WTC11 (cell line): ENCODE measurements at regions not wholly inside any gene's neighbourhood (a gene's known extent, or its start where the extent isn't known, plus 50 kb on each side); places are given as distances from the start of the nearest gene placed in this dataset.

ENCODE experiments used
- ATAC-seq: fragments of 200-7000 bp; cut with Tn5 transposase; 2 replicates; pipeline ENCODE4 v1.10.0; 2021; ENCODE audit warnings: mild to moderate bottlenecking, moderate library complexity
- CTCF ChIA-PET: fragments of 300-600 bp; sonication (Branson Sonifier 250); formaldehyde crosslinking; loops from one replicate; lab custom pipeline; 2021; ENCODE audit warnings: antibody characterized with exemption; lab: Charles Lee
- POLR2A ChIA-PET: fragments of 350-600 bp; sonication (Branson Sonifier 250); formaldehyde crosslinking; loops from one replicate; lab custom pipeline; 2021; ENCODE audit warnings: antibody characterized with exemption; lab: Charles Lee
- DNase-seq: peaks from one replicate; pipeline ENCODE4 v3.0.0; 2021; ENCODE audit warnings: low spot score
- H3K27ac Mint-ChIP-seq: 2 replicates; pipeline ENCODE4 v1.8.0; 2021; ENCODE audit warnings: mixed read lengths
- H3K27me3 Mint-ChIP-seq: 2 replicates; pipeline ENCODE4 v1.8.0; 2021; ENCODE audit warnings: low read depth, mild to moderate bottlenecking, moderate library complexity, mixed read lengths
- H3K36me3 Mint-ChIP-seq: 2 replicates; pipeline ENCODE4 v1.8.0; 2021; ENCODE audit warnings: mixed read lengths
- H3K4me1 Mint-ChIP-seq: 2 replicates; pipeline ENCODE4 v1.8.0; 2022; ENCODE audit warnings: mixed read lengths
- H3K4me3 Mint-ChIP-seq: 2 replicates; pipeline ENCODE4 v1.8.0; 2021; ENCODE audit warnings: mild to moderate bottlenecking, moderate library complexity, mixed read lengths
- H3K9me3 Mint-ChIP-seq: 2 replicates; pipeline ENCODE4 v1.8.0; 2021; ENCODE audit warnings: mixed read lengths
- ATF2 ChIP-seq: sonication (generic); formaldehyde crosslinking; IDR thresholded peaks from 2 replicates; pipeline ENCODE4 v1.8.1; 2022; ENCODE audit warnings: low read depth, missing genetic modification reagents, borderline replicate concordance
- ETV6 ChIP-seq: sonication (generic); formaldehyde crosslinking; IDR thresholded peaks from 2 replicates; pipeline ENCODE4 v1.8.1; 2022; ENCODE audit warnings: mild to moderate bottlenecking, missing genetic modification reagents
- GABPB1 ChIP-seq: sonication (generic); formaldehyde crosslinking; IDR thresholded peaks from 2 replicates; pipeline ENCODE4 v1.8.1; 2023; ENCODE audit warnings: mild to moderate bottlenecking, missing genetic modification reagents
- HMGXB4 ChIP-seq: sonication (generic); formaldehyde crosslinking; IDR thresholded peaks from 2 replicates; pipeline ENCODE4 v1.8.1; 2023; ENCODE audit warnings: mild to moderate bottlenecking, moderate library complexity, missing genetic modification reagents
- KAT7 ChIP-seq: sonication (generic); formaldehyde crosslinking; IDR thresholded peaks from 2 replicates; pipeline ENCODE4 v1.8.1; 2023; ENCODE audit warnings: missing genetic modification reagents, mild to moderate bottlenecking, borderline replicate concordance
- NR1H2 ChIP-seq: sonication (generic); formaldehyde crosslinking; IDR thresholded peaks from 2 replicates; pipeline ENCODE4 v1.9.0; 2021; ENCODE audit warnings: mild to moderate bottlenecking, moderate library complexity, missing genetic modification reagents
- PRDM15 ChIP-seq: sonication (generic); formaldehyde crosslinking; IDR thresholded peaks from 2 replicates; pipeline ENCODE4 v1.8.0; 2022; ENCODE audit warnings: missing genetic modification reagents
- SMAD3 ChIP-seq: sonication (generic); formaldehyde crosslinking; IDR thresholded peaks from 2 replicates; pipeline ENCODE4 v1.8.0; 2022; ENCODE audit warnings: missing genetic modification reagents, mild to moderate bottlenecking, borderline replicate concordance
- SOX15 ChIP-seq: fragments of 250-450 bp; sonication (Bioruptor Pico); IDR thresholded peaks from 2 replicates; pipeline ENCODE4 v1.9.0; 2021; ENCODE audit warnings: mild to moderate bottlenecking
- USF1 ChIP-seq: sonication (generic); formaldehyde crosslinking; IDR thresholded peaks from 2 replicates; pipeline ENCODE4 v1.8.0; 2022; ENCODE audit warnings: mild to moderate bottlenecking, missing genetic modification reagents
- ZNF281 ChIP-seq: sonication (generic); formaldehyde crosslinking; IDR thresholded peaks from 2 replicates; pipeline ENCODE4 v1.8.0; 2023; ENCODE audit warnings: mild to moderate bottlenecking, missing genetic modification reagents
- ZNF423 ChIP-seq: fragments of 250-450 bp; sonication (Bioruptor Pico); IDR thresholded peaks from 2 replicates; pipeline ENCODE4 v2.1.2; 2022; ENCODE audit warnings: mild to moderate bottlenecking, moderate library complexity
- ZNF532 ChIP-seq: fragments of 250-450 bp; sonication (Bioruptor Pico); IDR thresholded peaks from 2 replicates; pipeline ENCODE4 v1.9.0; 2021; ENCODE audit warnings: mild to moderate bottlenecking, borderline replicate concordance
- TF ChIP-seq, protein P1 (sequence below): fragments of 200-600 bp; IDR thresholded peaks from 2 replicates; pipeline ENCODE4 v1.8.0; 2022; ENCODE audit warnings: antibody characterized with exemption
- TF ChIP-seq, protein P2 (sequence below): sonication (generic); formaldehyde crosslinking; IDR thresholded peaks from 2 replicates; pipeline ENCODE4 v1.8.0; 2022; ENCODE audit warnings: mild to moderate bottlenecking, missing genetic modification reagents

DNA sequence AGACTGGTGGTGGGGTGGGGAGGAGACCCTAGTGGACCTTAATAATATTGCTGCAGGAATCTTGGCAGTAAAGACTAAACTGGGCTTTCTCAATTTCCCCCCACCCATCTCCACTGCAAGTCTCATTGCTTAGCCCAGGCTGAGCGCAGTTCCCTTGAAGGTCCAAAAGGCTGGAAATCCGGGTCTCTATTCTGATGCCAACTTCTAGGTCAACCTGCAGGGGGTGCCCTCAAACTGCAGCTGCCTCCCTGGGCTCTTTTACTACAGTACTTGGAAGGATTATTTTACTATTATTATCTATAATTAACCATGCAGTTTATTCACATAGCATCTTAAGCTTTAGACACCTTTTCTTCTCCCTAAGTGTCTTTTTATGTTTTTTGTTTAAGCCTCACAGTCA, 85.4 kb upstream of the WARS2 start:
- no peaks in the 10 kb centered on the region for H3K36me3 Mint-ChIP-seq
- no peak overlapping the region for H3K4me3 Mint-ChIP-seq
- TF ChIP-seq GABPB1, result no peak
- TF ChIP-seq, protein P1, sequence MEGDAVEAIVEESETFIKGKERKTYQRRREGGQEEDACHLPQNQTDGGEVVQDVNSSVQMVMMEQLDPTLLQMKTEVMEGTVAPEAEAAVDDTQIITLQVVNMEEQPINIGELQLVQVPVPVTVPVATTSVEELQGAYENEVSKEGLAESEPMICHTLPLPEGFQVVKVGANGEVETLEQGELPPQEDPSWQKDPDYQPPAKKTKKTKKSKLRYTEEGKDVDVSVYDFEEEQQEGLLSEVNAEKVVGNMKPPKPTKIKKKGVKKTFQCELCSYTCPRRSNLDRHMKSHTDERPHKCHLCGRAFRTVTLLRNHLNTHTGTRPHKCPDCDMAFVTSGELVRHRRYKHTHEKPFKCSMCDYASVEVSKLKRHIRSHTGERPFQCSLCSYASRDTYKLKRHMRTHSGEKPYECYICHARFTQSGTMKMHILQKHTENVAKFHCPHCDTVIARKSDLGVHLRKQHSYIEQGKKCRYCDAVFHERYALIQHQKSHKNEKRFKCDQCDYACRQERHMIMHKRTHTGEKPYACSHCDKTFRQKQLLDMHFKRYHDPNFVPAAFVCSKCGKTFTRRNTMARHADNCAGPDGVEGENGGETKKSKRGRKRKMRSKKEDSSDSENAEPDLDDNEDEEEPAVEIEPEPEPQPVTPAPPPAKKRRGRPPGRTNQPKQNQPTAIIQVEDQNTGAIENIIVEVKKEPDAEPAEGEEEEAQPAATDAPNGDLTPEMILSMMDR, result peak; percentile 50; the same call in 1 of the 2 replicates
- peaks cover 13% of the 10 kb centered on the region for H3K4me1 Mint-ChIP-seq
- H3K27ac Mint-ChIP-seq, result no peak overlapping the region
- ChIA-PET CTCF (interaction anchor here (1.4 to 8.7 kb wide), 3 partner anchors 28 to 50 kb away, joined by 3 to 53 read pairs (median 4); no protein-coding TSS in a partner anchor), POLR2A (no interaction called here)
- DNase-seq (peak; percentile 39), ATAC-seq (peak; percentile 86)
- H3K9me3 Mint-ChIP-seq, result no peaks in the 10 kb centered on the region
- no peaks in the 10 kb centered on the region for H3K27me3 Mint-ChIP-seq

DNA sequence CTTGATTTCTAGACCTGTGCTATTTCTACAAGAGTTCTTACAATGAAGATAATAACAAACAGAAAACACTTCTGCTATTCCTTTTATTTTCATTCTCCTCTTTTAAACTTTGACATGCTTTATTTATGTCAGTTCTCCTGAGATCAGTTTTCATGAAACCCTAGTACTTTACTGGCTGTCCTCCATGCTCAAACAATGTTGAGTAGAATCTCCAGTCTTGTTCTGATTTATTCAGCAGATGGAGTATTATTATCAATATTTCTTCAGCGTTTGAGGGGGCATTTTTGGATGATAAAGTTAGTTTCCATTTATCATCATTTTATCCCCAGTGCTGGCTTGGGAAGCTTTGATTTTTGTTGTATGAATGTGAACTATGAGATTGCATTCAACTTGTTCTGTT, 85.9 kb upstream of the WARS2 start:
- ChIA-PET POLR2A (no interaction called here), CTCF (interaction anchor here (0.8 to 8.7 kb wide), 4 partner anchors 11 to 50 kb away, joined by 3 to 53 read pairs (median 4); no protein-coding TSS in a partner anchor)
- DNase-seq, result no peak
- no peaks in the 10 kb centered on the region for H3K27me3 Mint-ChIP-seq
- no peak overlapping the region for H3K4me3 Mint-ChIP-seq
- H3K4me1 Mint-ChIP-seq, result peaks cover 13% of the 10 kb centered on the region
- H3K36me3 Mint-ChIP-seq, result no peaks in the 10 kb centered on the region
- ATAC-seq, result no peak
- H3K9me3 Mint-ChIP-seq, result no peaks in the 10 kb centered on the region
- H3K27ac Mint-ChIP-seq, result no peak overlapping the region
- TF ChIP-seq SOX15 (no peak), PRDM15 (CRISPR knock-in tag) (no peak), ATF2 (no peak), ZNF281 (no peak), KAT7 (no peak), SMAD3 (CRISPR knock-in tag) (no peak), USF1 (CRISPR knock-in tag) (no peak), ETV6 (CRISPR knock-in tag) (no peak), ZNF532 (CRISPR knock-in tag) (no peak), ZNF423 (CRISPR knock-in tag) (no peak), NR1H2 (CRISPR knock-in tag) (no peak), HMGXB4 (CRISPR knock-in tag) (no peak)
- TF ChIP-seq, protein P2, sequence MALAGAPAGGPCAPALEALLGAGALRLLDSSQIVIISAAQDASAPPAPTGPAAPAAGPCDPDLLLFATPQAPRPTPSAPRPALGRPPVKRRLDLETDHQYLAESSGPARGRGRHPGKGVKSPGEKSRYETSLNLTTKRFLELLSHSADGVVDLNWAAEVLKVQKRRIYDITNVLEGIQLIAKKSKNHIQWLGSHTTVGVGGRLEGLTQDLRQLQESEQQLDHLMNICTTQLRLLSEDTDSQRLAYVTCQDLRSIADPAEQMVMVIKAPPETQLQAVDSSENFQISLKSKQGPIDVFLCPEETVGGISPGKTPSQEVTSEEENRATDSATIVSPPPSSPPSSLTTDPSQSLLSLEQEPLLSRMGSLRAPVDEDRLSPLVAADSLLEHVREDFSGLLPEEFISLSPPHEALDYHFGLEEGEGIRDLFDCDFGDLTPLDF (CRISPR knock-in tag), result no peak
